DMS153 treated with DMSO at 0.1 percent for 48 hours (cell line): ENCODE measurements at regions not wholly inside any gene's neighbourhood (a gene's known extent, or its start where the extent isn't known, plus 50 kb on each side); places are given as distances from the start of the nearest gene placed in this dataset.
A peak's percentile ranks its signal among the peaks of the same experiment; 100 is the strongest.

Experiments used
- DNase-seq: peaks from one replicate; lab custom pipeline; 2025; ENCODE audit not compliant: unreplicated experiment; lab: John Stamatoyannopoulos, UW

DNA sequence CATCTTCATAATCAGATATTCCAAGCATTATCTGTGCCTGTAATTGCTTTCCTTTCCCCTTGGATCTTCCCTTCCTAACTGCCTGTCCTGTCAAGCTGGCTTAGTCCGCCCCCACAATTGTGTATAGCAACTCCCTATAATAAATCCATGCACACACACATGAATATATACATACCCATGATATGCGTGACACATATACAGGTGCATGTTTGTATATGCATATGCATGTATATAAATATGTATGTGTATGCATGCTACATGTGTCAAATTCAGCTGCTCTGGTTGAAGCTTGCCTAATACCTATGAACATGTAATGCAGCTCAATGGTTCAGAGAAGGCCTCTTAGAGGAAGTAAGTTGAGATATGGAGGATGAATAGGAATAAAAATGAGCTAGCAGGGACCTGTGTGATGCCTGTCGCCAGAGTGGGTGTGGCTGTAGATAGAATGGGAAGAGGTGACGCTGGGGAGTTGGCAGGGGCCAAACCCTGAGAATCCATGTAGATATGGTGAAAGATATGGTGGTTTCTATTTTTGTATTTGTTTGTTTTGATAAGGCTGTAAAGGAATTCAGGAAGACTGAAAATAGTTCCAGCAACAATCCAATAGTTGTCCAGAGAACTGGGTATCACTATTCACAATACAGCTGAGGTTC, 595.0 kb upstream of the BOD1L1 start:
- no peak for DNase-seq

DNA sequence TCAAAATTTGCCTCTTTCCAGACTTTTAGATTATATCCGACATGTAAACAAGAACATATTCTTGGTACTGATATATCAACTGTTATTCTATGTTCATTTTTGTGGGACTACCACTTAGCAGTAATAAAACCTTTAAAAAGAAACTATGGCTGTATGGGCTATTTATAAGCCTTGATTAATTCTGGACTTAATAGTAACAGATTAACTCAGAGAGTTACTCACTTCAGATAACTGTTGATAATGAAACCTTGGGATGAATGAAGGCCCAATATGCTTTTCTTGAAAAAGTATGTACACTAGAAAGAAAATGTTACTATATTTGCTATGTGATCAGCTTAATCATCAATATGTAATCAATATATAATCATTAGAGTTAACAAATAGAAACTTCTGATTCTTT, 595.9 kb upstream of the BOD1L1 start:
- DNase-seq: no peak

DNA sequence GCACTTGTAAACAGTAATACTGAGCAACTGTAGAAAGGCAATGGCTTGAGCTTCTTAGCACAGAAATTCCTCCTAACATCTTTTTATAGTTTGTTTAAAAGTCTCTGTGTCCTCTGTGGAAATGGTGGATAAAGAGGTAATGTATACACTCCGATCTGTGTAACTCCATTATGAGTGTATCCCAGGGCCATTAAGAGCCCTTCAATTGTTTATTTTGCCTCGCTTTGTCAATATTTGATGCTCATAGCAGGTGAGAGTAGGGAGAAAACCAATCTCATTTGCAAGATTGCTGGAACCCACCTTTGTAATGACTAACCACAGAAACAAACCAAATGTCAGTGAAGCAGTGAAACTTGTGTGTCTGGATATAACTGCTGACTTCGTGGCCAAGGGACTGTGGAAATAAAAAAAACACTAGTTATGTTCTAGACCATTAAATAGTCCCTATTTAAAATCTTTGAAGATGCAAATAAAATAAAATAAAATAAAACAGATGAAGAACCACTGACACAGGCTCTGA, 598.2 kb upstream of the BOD1L1 start:
- peak; percentile 51 for DNase-seq

DNA sequence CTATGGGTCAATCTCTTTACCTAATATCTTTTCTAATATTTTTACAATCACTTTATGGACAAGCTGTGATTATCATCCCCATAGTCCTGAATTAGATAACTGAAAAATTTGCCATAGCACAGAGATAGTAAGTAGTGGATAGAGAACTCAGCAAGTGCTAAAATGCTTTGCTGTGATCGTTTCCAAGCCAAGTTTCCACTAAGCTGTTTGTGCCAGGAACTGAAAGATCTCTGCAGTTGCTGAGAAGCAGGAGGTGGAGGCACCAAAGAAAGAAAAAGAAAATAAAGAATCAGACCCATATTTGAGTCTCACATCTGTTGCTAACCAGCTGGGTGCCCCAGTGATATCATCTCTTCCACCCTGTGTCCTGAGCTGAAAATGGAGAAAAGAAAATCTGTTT, 605.6 kb upstream of the BOD1L1 start:
- no peak for DNase-seq

GRCh38 chr4:14234307-14234706, 606.8 kb upstream of the BOD1L1 start:
- no peak for DNase-seq

- DNase-seq: no peak
Measured at GRCh38 chr4:14236359-14236758, 608.8 kb upstream of the BOD1L1 start.

DNA sequence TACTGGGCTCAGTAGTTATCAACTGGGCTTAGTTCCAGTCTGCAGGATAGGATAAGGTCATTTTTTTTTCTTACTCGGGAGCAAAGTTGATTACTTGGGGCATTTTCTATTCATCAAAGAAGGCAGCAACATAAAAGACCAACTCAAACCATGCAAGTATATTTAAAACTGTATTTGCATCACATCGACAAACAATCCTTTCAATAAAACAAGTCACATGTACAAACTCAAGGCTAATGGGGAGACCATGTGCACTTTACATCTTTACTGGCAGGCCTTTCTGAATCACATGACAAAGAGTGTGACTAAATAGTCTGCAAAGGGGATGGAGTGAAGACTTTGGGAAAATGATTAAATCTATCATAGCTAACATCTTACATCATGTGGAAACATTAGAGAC, 610.4 kb upstream of the BOD1L1 start:
- no peak for DNase-seq

DNA sequence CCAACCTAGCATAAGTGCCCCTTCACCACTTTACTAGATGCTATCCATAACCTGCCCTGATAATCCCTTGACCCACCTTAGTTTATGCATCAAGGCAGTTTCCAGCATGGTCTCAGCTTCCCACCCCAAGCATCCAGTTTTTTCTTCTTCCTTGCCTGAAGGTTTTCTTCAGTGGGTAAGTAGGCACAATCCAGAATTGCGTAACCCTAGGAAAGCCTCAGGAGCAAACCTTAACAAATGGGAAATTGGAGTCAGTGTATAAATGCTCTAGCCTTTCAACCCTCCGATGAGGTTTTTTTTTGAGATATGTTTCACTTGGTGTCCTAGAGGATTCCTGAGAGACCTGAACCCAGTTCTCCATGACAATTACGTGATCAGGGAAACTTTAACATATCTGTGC, 614.0 kb upstream of the BOD1L1 start:
- DNase-seq: no peak

- DNase-seq: no peak
Measured at GRCh38 chr4:14247767-14248166, 620.2 kb upstream of the BOD1L1 start.

DNA sequence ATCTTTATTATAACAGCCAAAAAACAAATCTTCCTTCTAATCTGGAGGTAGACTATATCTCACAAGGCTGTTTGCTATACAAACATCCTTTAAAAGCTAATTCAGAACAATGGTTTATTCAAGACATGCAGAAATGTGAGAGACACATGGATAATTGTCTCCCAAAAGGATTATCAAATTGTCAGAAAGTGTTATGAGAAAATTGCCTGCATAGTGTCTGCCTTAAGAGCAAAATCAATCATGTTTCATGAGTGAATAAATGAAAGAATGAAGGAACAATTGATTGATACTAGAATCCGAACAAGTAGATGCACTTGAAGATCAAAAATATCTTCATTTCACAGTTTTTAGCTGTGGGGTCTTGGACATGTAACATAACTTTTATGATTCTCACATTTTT, 621.7 kb upstream of the BOD1L1 start:
- DNase-seq: no peak

DNA sequence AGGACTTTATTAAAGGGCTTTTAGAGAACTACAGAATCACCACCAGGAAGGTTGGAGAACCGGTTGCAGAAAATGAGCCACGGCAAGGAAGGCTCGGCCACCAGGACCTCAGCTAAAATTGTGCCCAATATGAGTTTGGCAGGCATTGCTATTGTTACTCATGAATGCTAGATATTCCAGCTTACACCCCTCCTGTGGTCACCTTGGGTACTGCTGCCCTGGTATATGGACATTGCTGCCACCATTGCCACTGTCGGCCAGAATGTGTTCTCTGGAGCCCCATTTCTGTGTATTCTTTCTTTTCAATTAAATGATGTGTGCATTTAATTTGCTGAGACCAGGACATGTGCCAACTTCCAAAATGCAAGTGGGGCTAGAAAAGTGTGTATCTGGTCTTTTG, 626.7 kb upstream of the BOD1L1 start:
- DNase-seq: no peak

- no peak for DNase-seq
Measured at GRCh38 chr4:14254926-14255325, 627.4 kb upstream of the BOD1L1 start.

DNA sequence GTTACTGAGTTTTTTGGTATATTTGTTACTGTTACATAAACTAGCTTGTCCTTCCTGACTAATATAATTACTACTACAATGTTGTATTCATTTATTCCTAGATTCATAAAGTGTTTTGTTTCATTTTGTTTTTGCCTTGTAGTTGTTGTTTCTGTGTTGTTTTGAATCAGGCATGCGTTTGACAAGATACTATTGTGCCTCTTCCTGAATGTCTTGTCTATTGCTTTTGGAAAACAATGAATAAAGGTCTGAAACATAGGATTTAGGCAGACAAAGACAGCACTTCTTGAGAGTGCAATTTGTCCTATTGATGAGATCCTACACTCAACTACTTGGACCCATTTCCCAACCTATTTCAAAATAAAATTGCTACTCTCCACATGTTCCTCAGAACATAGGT, 630.4 kb upstream of the BOD1L1 start:
- no peak for DNase-seq

DNA sequence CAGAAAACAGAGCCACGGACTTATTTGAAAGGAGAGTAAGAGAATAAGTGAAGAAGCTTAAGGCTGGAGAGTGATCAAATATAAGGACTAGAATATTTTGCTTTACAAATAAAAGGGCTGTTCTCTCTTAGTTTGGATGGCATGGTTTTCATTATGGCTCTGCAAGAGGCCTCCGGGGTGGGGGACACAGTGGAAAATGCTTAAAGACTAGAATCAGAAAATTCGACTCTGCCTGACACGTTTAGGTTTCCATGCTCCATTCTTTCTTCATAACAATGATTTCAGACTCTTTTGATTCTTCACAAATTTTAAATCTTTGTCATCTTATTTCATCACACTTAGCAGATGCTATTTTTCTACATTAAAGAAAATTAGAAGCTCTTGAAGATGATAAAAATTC, 632.4 kb upstream of the BOD1L1 start:
- DNase-seq: no peak

DNA sequence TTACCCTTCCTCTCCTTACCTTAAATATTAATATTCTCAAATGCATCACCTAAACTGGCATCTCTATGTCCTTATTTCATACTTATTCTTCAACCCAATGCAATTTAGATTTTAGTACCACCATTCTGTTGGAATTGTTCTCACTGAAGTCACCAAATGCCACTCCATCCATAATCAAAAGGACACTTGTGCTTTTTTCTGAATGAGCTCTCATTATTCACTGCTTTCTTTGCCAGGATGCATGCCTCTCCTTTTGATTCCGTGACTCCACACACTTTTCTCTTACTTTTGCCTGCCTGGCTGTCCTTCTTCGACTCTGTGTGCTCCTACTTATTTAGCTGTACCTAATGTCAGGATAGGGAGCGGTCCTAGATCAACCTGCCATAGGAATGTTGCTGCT, 633.1 kb upstream of the BOD1L1 start:
- DNase-seq: no peak

GRCh38 chr4:14262221-14262620, 634.7 kb upstream of the BOD1L1 start:
- no peak for DNase-seq

GRCh38 chr4:14264437-14264836, 636.9 kb upstream of the BOD1L1 start:
- DNase-seq: no peak

DNA sequence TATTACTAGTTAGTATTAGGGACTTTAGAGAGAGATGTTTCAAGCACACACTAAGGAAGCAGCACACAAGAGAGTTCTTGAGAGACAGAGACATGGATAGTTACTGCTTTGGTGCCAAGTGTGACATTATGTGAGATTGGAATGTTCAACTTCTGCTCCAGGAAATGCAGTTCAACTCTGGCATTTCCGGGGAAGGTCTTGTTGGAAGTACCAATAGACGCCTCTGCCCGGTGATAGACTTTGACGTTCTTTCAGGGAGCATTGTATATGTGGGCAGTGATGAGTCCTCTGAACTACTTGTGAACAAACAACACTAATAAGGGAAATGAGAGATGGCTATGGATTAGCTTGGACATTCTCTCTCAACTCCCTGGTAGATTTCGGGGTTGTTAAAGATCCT, 638.1 kb upstream of the BOD1L1 start:
- DNase-seq: no peak

DNA sequence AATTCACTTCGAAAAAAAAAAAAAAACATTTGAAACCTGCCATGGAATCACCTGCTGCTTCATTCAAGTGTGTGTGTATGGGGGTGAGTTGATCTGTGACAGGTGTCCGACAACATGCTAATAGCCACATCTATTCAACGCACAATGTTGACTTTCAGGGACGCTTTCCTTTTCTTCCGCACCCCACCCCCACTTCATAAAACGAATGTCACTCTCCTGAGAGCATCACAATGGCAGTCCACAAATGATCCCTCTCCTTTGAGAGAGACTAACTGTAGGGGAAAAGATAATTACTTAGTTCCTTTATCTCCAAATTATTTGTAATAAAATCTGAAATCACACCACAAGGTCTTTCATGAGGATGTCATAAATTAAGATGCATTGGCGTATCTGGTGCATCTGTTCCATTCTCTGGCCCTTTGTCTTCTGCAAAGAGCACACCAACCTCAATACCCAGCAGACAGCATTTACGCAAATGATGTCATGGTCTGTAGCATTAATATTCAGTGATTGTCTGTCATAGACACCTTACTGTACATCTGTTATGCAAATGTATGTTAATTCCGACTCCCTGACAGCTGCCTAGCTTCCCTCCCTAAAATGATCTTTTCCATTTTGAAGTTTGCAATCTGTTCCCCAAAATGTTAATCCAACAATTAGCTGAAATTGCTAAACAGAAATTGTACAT, 640.0 kb upstream of the BOD1L1 start:
- DNase-seq: peak; percentile 88

DNA sequence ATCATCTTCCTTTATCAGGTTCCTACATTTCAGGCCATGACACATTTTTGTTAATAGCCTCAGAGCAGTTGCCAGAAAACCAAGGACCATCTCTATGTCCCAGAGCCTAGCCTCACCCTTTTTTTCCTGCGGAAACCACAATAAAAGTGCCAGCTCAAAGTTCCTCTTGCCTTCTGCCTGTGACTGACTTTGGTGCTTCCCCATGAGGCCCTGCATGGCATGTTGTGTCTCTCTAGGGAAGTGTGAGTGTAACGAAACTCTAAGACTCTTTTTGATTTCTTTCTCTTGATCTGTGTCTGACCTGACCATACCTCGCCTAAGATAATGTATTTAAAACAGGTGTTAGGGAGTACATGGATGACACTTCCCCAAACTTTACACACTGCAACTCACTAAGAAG, 642.3 kb upstream of the BOD1L1 start:
- DNase-seq: no peak

GRCh38 chr4:14272206-14272605, 644.7 kb upstream of the BOD1L1 start:
- no peak for DNase-seq

DNA sequence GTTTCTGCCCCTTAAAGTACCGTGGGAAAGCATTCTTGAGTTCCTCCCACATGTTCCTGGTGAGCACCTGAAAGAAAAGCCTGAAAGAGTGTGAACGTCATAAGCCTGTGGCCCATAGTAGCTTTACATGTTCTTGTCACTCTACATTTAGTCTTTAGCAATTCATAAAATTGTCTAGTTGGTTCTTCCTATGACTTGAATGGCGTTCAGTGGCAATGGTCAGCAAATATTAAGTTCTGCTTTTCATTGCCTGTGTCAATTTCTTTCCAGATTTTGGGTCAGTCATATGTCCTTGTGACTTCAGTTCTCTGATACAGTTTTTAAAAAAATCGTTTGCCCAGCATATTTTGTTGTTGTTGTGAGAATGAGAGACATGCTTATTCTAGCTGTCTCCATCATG, 650.0 kb upstream of the BOD1L1 start:
- DNase-seq: no peak

- no peak for DNase-seq
Measured at GRCh38 chr4:14280567-14280966, 653.0 kb upstream of the BOD1L1 start.
